RPMI8226 (cell line): ENCODE measurements at regions not wholly inside any gene's neighbourhood (a gene's known extent, or its start where the extent isn't known, plus 50 kb on each side); places are given as distances from the start of the nearest gene placed in this dataset.

ENCODE experiments used
- DNase-seq: peaks from one replicate; pipeline ENCODE4 v3.0.0-alpha.2; 2015

GRCh38 chr4:38609614-38610013 is 54.4 kb upstream of the KLF3 start:
- DNase-seq = no peak

- DNase-seq = no peak
Observed at GRCh38 chr4:38610521-38610920, 53.5 kb upstream of the KLF3 start.

GRCh38 chr4:38610966-38611431 is 53.0 kb upstream of the KLF3 start:
- DNase-seq = peak; percentile 87

- DNase-seq = peak; percentile 8
Observed at GRCh38 chr4:38611676-38612075, 52.3 kb upstream of the KLF3 start.

GRCh38 chr4:38612646-38613414 is 51.2 kb upstream of the KLF3 start:
- peak; percentile 70 for DNase-seq
